Activated naive CD4-positive, alpha-beta T cell treated with anti-CD3 and anti-CD28 coated beads for 36 hours (primary cell): ENCODE measurements at regions not wholly inside any gene's neighbourhood (a gene's known extent, or its start where the extent isn't known, plus 50 kb on each side); places are given as distances from the start of the nearest gene placed in this dataset.

Source experiments
- CTCF ChIA-PET: fragments of 350-600 bp; sonication (Branson Sonifier 250); formaldehyde crosslinking; loops from one replicate; lab custom pipeline; 2021; ENCODE audit warnings: antibody characterized with exemption; lab: Charles Lee
- DNase-seq: peaks from one replicate; pipeline ENCODE4 v3.0.0-alpha.2; 2020
- H3K27ac Mint-ChIP-seq: one replicate; pipeline ENCODE4 v1.8.0; 2021; ENCODE audit warnings: mild to moderate bottlenecking, mixed read lengths
- H3K27me3 Mint-ChIP-seq: one replicate; pipeline ENCODE4 v1.8.0; 2021; ENCODE audit warnings: low read depth, mixed read lengths
- H3K36me3 Mint-ChIP-seq: one replicate; pipeline ENCODE4 v1.8.0; 2021; ENCODE audit warnings: low read depth, mixed read lengths
- H3K4me1 Mint-ChIP-seq: one replicate; pipeline ENCODE4 v1.8.0; 2021; ENCODE audit warnings: low read depth, mixed read lengths
- H3K4me3 Mint-ChIP-seq: one replicate; pipeline ENCODE4 v1.8.0; 2021; ENCODE audit warnings: mild to moderate bottlenecking, moderate library complexity, mixed read lengths
- H3K9me3 Mint-ChIP-seq: one replicate; pipeline ENCODE4 v1.8.0; 2021; ENCODE audit warnings: mixed read lengths
- intact Hi-C: fragments of 100-400 bp; cut with micrococcal nuclease; formaldehyde crosslinking; loops from one replicate; pipeline ENCODE4 v1.15.1; 2023

GRCh38 chr15:91529534-91529933, 324.0 kb upstream of the SLCO3A1 start:
- H3K4me1 Mint-ChIP-seq: peaks cover 13% of the 10 kb centered on the region
- H3K27ac Mint-ChIP-seq: no peak overlapping the region
- intact Hi-C loops: loop anchor here (5.0 kb wide), 1 partner anchor 548 kb away; no protein-coding TSS in a partner anchor
- no peaks in the 10 kb centered on the region for H3K9me3 Mint-ChIP-seq
- DNase-seq: no peak
- CTCF ChIA-PET: no interaction called here
- no peaks in the 10 kb centered on the region for H3K36me3 Mint-ChIP-seq
- no peaks in the 10 kb centered on the region for H3K27me3 Mint-ChIP-seq
- H3K4me3 Mint-ChIP-seq: no peak overlapping the region

GRCh38 chr15:91530279-91530678, 323.2 kb upstream of the SLCO3A1 start:
- no peaks in the 10 kb centered on the region for H3K9me3 Mint-ChIP-seq
- CTCF ChIA-PET: interaction anchor here (0.6 kb wide), 1 partner anchor 225 kb away, joined by 3 read pairs; no protein-coding TSS in a partner anchor
- no peaks in the 10 kb centered on the region for H3K27me3 Mint-ChIP-seq
- H3K4me3 Mint-ChIP-seq: no peak overlapping the region
- H3K4me1 Mint-ChIP-seq: peaks cover 13% of the 10 kb centered on the region
- intact Hi-C loops: no loop called here
- no peak overlapping the region for H3K27ac Mint-ChIP-seq
- no peaks in the 10 kb centered on the region for H3K36me3 Mint-ChIP-seq
- DNase-seq: no peak

GRCh38 chr15:91530956-91531582, 322.4 kb upstream of the SLCO3A1 start:
- no peaks in the 10 kb centered on the region for H3K27me3 Mint-ChIP-seq
- no peak overlapping the region for H3K27ac Mint-ChIP-seq
- H3K4me3 Mint-ChIP-seq: no peak overlapping the region
- peaks cover 13% of the 10 kb centered on the region for H3K4me1 Mint-ChIP-seq
- no peak for DNase-seq
- CTCF ChIA-PET: no interaction called here
- H3K9me3 Mint-ChIP-seq: no peaks in the 10 kb centered on the region
- intact Hi-C loops: no loop called here
- H3K36me3 Mint-ChIP-seq: no peaks in the 10 kb centered on the region

- H3K9me3 Mint-ChIP-seq: no peaks in the 10 kb centered on the region
- H3K4me3 Mint-ChIP-seq: no peak overlapping the region
- intact Hi-C loops: no loop called here
- H3K36me3 Mint-ChIP-seq: no peaks in the 10 kb centered on the region
- no peak overlapping the region for H3K27ac Mint-ChIP-seq
- CTCF ChIA-PET: no interaction called here
- no peaks in the 10 kb centered on the region for H3K27me3 Mint-ChIP-seq
- DNase-seq: no peak
- H3K4me1 Mint-ChIP-seq: peaks cover 9% of the 10 kb centered on the region
These were observed 319.3 kb upstream of the SLCO3A1 start for GRCh38 chr15:91534235-91534634.

GRCh38 chr15:91534976-91535375, 318.5 kb upstream of the SLCO3A1 start:
- no peak for DNase-seq
- Mint-ChIP-seq H3K4me1 (peaks cover 2% of the 10 kb centered on the region), H3K9me3 (no peaks in the 10 kb centered on the region), H3K4me3 (no peak overlapping the region), H3K27me3 (no peaks in the 10 kb centered on the region), H3K27ac (no peak overlapping the region), H3K36me3 (no peaks in the 10 kb centered on the region)
- CTCF ChIA-PET: no interaction called here
- intact Hi-C loops: no loop called here

GRCh38 chr15:91535856-91536500, 317.5 kb upstream of the SLCO3A1 start:
- Mint-ChIP-seq H3K27ac (no peak overlapping the region), H3K9me3 (no peaks in the 10 kb centered on the region), H3K36me3 (no peaks in the 10 kb centered on the region), H3K27me3 (no peaks in the 10 kb centered on the region), H3K4me3 (no peak overlapping the region), H3K4me1 (no peaks in the 10 kb centered on the region)
- DNase-seq: no peak
- intact Hi-C loops: no loop called here
- CTCF ChIA-PET: no interaction called here

GRCh38 chr15:91537856-91538255, 315.7 kb upstream of the SLCO3A1 start:
- intact Hi-C loops: no loop called here
- H3K4me3 Mint-ChIP-seq: no peak overlapping the region
- no peak overlapping the region for H3K27ac Mint-ChIP-seq
- CTCF ChIA-PET: no interaction called here
- H3K9me3 Mint-ChIP-seq: no peaks in the 10 kb centered on the region
- no peaks in the 10 kb centered on the region for H3K4me1 Mint-ChIP-seq
- no peaks in the 10 kb centered on the region for H3K27me3 Mint-ChIP-seq
- DNase-seq: no peak
- H3K36me3 Mint-ChIP-seq: no peaks in the 10 kb centered on the region

- Mint-ChIP-seq H3K4me3 (no peak overlapping the region), H3K27me3 (no peaks in the 10 kb centered on the region), H3K9me3 (no peaks in the 10 kb centered on the region), H3K4me1 (no peaks in the 10 kb centered on the region), H3K36me3 (no peaks in the 10 kb centered on the region), H3K27ac (no peak overlapping the region)
- DNase-seq: no peak
- intact Hi-C loops: no loop called here
- CTCF ChIA-PET: interaction anchor here (0.6 to 1.0 kb wide), 2 partner anchors 59 to 121 kb away, joined by 4 to 6 read pairs; no protein-coding TSS in a partner anchor
These were observed 314.7 kb upstream of the SLCO3A1 start for GRCh38 chr15:91538782-91539181.

- CTCF ChIA-PET: no interaction called here
- Mint-ChIP-seq H3K4me1 (no peaks in the 10 kb centered on the region), H3K27me3 (no peaks in the 10 kb centered on the region), H3K9me3 (no peaks in the 10 kb centered on the region), H3K4me3 (no peak overlapping the region), H3K36me3 (no peaks in the 10 kb centered on the region), H3K27ac (no peak overlapping the region)
- intact Hi-C loops: no loop called here
- no peak for DNase-seq
These were observed 312.2 kb upstream of the SLCO3A1 start for GRCh38 chr15:91541286-91541685.

- Mint-ChIP-seq H3K36me3 (no peaks in the 10 kb centered on the region), H3K4me3 (no peak overlapping the region), H3K4me1 (no peaks in the 10 kb centered on the region), H3K27ac (no peak overlapping the region), H3K9me3 (no peaks in the 10 kb centered on the region), H3K27me3 (no peaks in the 10 kb centered on the region)
- no peak for DNase-seq
- CTCF ChIA-PET: no interaction called here
- intact Hi-C loops: no loop called here
These were observed 311.3 kb upstream of the SLCO3A1 start for GRCh38 chr15:91542226-91542625.

GRCh38 chr15:91547356-91547755, 306.2 kb upstream of the SLCO3A1 start:
- H3K4me3 Mint-ChIP-seq: no peak overlapping the region
- H3K4me1 Mint-ChIP-seq: no peaks in the 10 kb centered on the region
- no peak for DNase-seq
- no peak overlapping the region for H3K27ac Mint-ChIP-seq
- CTCF ChIA-PET: no interaction called here
- H3K36me3 Mint-ChIP-seq: no peaks in the 10 kb centered on the region
- no peaks in the 10 kb centered on the region for H3K9me3 Mint-ChIP-seq
- intact Hi-C loops: no loop called here
- no peaks in the 10 kb centered on the region for H3K27me3 Mint-ChIP-seq

- no peaks in the 10 kb centered on the region for H3K27me3 Mint-ChIP-seq
- no peaks in the 10 kb centered on the region for H3K9me3 Mint-ChIP-seq
- intact Hi-C loops: no loop called here
These were observed 305.0 kb upstream of the SLCO3A1 start for GRCh38 chr15:91548549-91548948.

GRCh38 chr15:91549581-91549980, 303.9 kb upstream of the SLCO3A1 start:
- CTCF ChIA-PET: interaction anchor here (0.7 kb wide), 1 partner anchor 58 kb away, joined by 3 read pairs; no protein-coding TSS in a partner anchor
- Mint-ChIP-seq H3K27ac (no peak overlapping the region), H3K4me1 (no peaks in the 10 kb centered on the region), H3K36me3 (no peaks in the 10 kb centered on the region), H3K27me3 (no peaks in the 10 kb centered on the region), H3K9me3 (no peaks in the 10 kb centered on the region), H3K4me3 (no peak overlapping the region)
- intact Hi-C loops: no loop called here
- DNase-seq: no peak

More at GRCh38 chr15:91548549-91548948, 305.0 kb upstream of the SLCO3A1 start:
- H3K27ac Mint-ChIP-seq: no peak overlapping the region
- no peak overlapping the region for H3K4me3 Mint-ChIP-seq
- H3K36me3 Mint-ChIP-seq: no peaks in the 10 kb centered on the region
- CTCF ChIA-PET: no interaction called here
- H3K4me1 Mint-ChIP-seq: no peaks in the 10 kb centered on the region
- DNase-seq: no peak
